HG02571 (cell line): ENCODE measurements at regions not wholly inside any gene's neighbourhood (a gene's known extent, or its start where the extent isn't known, plus 50 kb on each side); places are given as distances from the start of the nearest gene placed in this dataset.
"Not testable (repeated sequence)": the region's sequence is repeated elsewhere in the genome, so short reads cannot be mapped to it uniquely, and the experiment has no call there.

Experiments
- ATAC-seq: cut with Tn5 transposase; IDR thresholded peaks from one replicate; pipeline ENCODE4 v1.9.1; 2021; ENCODE audit warnings: mild to moderate bottlenecking, moderate library complexity; ENCODE audit not compliant: unreplicated experiment

DNA sequence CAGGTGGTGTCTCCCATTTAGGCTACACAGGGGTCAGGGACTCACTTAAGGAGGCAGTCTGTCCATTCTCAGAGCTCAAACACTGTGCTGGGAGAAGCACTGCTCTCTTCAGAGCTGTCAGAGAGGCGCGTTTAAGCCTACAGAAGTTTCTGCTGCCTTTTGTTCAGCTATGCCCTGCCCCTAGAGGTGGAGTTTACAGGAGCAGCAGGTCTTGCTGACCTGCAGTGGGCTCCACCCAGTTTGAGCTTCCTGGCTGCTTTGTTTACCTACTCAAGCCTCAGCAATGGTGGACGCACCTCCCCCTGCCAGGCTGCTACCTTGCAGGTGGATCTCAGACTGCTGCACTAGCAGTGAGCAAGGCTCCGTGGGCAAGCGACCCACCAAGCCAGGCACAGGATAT lies 260.1 kb downstream of the MEF2C start:
- ATAC-seq, result not testable (repeated sequence)

DNA sequence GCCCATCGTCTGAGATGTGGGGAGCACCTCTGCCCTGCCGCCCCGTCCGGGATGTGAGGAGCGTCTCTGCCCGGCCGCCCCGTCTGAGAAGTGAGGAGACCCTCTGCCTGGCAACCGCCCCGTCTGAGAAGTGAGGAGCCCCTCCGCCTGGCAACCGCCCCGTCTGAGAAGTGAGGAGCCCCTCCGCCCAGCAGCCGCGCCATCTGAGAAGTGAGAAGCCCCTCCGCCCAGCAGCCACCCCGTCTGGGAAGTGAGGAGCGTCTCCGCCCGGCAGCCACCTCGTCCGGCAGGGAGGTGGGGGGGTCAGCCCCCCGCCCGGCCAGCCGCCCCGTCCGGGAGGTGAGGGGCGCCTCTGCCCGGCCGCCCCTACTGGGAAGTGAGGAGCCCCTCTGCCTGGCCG lies 267.2 kb downstream of the MEF2C start:
- ATAC-seq, result not testable (repeated sequence)

DNA sequence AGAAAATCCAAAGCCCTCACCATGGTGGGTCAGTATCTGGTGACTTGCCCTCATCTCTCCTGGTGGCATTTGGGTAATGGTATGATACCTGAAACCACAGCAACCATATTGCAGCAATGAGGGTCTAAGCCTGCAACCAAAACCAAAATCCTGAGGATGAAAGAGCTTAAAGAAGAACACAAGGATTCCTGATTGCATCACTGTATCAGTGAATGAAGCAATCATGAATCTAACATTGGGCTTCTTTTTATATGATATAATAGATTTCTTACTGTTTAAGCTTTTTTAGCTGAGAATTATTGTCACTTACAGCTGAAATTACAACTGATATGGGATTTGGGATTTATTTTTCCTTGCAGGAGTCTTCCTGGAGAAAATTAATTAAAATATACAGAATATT lies 269.9 kb downstream of the MEF2C start:
- ATAC-seq, result no peak

DNA sequence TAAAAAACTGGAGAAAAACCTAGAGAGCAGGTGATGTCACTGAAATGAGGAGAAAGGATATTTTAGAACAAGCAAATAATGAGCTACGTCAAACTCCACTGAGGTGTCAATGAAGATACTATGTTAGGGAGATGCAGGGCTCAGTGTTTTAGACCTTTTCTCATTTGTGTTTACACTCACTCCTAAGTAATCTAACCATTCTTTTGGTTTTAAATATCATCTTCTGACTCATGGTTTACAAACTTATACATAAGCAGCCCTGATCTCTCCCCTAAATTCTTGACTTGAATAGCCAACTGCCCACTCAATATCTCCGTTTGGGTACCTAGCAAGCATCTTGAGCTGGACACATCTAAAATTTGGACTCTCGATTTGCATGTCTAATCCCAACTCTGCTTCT lies 272.4 kb downstream of the MEF2C start:
- ATAC-seq, result no peak

DNA sequence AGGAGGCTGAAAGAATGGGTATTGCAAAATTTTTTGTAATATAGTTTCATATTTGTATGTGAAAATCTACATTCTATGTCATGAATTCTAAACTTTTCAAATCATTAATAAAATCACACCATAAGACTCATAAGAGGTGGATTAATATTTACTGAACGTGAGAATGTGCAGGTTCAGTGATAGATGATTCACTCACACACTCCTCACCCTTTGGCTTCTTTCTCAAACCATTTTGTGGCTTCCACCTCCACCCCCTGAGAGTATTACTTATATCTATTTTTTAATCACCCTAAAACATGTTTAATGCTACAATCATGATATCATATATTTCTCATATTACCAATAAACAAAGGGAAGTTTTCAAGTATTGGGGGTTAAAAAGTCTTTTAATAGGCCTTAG lies 275.5 kb downstream of the MEF2C start:
- ATAC-seq, result no peak

DNA sequence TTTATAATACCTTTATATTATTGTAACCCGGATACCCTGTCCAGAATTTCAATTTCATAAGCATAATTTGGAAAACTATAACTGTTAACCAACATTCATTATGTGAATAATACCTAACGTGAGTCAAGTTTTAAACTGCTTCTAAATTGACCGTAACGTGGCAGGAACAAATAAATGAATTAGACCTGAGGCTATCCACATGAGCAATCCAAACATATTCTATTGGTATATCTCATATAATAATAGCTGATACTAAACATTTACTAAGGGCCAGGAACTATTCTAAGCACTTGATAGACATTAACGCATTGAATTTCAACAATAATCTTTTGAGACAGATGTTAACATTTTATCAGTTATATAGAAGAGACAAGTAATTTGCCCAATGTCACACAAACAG lies 276.4 kb downstream of the MEF2C start:
- ATAC-seq, result no peak

DNA sequence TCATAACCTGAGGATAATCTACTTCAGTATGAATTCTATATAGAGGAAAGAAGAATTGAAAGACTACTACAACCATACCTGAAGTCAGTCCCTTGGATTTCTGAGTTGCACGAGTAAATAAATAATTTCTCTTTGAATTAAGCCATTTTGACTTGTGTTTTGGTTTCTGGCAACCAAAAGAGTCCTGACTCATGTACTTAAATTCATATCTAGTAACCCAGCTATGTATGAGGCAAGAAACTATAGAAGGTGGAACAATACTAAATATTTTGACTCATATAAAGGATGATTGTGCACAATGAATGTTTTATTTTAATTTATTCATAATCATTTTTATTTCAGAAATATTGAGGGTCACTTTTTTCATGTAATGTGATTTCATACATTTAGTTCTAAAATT lies 276.8 kb downstream of the MEF2C start:
- no peak for ATAC-seq

DNA sequence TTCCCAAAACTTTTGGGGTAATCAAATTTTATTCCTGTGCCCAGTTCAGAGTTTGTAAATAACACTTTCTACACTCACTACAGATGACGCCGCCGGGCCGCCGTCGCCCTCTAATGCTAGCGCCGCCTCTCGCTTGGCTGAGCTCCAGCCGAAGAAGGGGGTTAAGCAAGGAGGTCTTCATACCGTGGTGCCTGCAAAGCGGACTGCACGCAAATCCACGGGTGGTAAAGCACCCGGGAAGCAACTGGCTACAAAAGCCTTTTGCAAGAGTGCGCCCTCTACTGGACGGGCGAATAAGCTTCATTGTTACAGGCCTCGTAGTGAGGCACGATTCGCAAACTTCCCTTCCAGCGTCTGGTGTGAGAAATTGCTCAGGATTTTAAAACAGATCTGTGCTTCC lies 280.4 kb downstream of the MEF2C start:
- ATAC-seq, result no peak

DNA sequence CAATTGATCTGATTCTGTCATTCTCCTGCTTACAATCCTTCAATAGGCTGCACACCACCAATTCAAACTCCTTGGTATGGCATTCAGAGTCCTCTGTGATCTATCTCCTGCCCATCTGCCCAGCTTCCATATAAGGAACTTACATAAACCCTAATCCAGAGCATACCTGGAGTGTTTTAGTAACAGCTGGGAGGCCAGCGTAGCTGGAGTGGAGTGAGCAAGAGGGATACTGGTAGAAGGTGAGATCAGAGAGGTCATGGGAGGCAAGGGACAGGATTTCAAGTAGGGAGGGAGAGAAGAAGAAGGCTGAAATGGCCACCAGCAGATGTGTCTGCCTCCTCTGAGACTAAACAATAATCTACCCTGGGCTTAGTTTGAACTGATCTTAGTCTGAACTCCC lies 288.5 kb downstream of the MEF2C start:
- ATAC-seq, result no peak

DNA sequence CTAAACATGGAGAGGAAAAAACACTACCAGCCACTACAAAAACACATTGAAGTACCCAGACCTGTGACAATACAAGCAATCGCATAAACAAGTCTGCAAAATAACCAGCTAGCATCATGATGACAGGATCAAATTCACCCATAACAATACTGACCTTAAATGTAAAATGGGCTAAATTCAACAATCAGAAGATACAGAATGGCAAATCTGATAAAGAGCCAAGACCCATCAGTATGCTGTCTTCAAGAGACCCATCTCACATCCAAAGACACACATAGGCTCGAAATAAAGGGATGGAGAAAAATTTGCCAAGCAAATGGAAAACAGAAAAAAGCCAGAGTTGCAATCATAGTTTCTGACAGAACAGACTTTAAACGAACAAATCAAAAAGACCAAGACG lies 294.4 kb downstream of the MEF2C start:
- no peak for ATAC-seq

DNA sequence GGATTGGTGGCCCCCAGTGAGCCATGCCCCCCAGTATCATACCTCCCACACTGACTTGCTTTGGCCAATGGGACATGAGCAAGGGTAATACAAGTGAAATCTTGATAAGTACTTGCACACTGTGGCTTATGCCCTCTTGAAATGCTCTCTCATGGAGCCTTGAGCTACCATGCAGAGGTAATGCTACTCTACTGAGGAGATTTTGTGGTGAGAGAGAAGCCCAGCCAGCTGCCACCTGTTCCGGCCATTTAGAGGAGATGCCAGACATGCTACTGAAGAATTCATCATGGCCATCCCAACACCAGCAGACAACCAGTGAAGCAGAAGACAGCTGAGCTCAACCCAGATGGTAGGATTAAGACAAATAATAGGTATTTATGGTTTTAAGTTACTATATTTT lies 299.5 kb downstream of the MEF2C start:
- no peak for ATAC-seq

DNA sequence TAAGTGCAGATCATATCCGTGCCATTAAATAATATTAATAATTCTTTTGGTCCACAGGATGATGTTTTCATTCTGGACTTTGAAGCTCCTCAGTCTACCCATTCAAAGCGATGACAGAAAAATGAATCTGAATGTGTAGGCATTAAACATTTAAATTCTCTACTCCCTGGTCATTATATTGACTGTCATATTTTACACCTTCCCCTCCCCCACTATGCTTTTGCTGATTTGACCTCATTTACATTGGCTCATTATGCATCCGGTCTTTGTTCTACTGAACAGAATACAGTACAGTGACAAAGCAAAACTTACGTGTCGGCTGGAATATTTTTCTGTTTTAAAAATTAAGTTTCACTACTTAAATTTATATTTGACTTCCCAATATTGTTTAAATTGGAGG lies 289.7 kb upstream of the TMEM161B start:
- no peak for ATAC-seq

DNA sequence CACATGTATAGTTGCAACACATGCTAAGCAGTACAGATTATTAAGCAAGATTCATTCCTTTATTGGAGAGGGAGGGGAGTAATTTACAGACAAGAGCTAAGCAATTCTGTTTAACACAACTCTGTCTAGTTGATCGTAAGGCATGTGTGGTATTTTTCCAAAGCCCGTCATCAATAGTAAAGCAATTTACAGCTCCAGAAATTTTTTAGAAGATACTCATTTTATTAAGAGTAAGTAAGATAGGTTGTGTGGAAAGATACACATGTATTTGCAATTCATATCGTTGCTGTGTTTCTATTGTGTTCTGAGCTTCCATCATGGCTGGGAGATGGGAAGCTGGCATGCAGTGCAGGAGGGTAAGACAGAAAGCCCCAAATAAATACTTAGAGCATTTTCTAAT lies 289.2 kb upstream of the TMEM161B start:
- no peak for ATAC-seq

DNA sequence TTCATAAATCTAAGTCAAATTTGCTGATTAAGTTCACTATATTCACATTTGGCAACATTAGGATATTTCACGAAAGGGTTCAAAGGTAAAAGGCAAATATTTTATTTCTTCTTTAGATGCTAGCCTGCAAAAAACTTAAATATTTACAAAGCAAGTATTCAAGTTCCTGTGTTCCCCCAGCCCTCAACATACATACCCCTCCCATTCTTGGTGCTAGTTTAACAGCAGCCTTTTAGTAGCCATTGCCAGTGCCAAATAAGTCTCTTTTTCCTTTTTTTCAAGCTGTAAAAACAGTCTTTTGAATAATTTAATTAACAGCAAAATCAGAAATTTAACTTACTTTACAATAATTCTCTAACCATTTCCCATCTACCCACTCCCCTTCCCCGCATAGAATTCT lies 288.5 kb upstream of the TMEM161B start:
- ATAC-seq, result no peak

DNA sequence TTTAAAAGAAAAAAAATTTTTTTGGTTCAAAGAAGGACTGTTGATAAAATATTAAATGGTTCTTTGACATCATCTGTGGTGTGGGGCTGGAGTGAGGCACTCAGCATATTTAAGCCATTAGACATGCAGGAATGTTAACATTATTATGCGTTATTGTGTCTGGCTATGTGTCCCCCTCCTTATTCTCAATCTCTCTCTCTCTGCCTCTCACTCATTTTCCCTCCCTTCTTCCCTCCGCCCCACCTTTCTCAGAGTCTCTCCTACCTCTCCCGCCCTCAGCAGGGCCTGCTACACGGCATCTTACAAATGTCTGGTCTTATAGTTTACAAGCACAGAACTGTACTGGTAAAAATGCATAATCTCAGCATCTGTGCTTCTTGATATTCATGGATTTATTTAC lies 287.8 kb upstream of the TMEM161B start:
- ATAC-seq, result no peak

DNA sequence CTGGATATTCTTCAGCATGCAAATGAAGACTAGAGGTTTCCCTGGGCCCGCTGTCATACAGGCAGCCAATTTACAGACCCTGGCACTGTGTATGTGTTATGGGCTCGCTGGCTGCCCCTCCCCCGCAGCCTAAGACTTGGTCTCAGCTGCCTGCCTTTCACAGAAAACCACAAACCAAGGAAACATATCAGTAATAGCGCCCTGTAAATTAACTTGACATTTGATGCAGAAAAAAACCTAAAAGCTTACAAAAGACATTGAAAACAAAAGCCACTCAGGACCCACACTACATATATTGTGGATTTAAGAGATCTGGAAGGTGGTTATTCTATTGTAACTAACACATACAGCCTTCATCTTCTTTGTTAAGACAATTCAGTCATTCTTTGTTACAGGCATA lies 287.0 kb upstream of the TMEM161B start:
- ATAC-seq, result no peak

DNA sequence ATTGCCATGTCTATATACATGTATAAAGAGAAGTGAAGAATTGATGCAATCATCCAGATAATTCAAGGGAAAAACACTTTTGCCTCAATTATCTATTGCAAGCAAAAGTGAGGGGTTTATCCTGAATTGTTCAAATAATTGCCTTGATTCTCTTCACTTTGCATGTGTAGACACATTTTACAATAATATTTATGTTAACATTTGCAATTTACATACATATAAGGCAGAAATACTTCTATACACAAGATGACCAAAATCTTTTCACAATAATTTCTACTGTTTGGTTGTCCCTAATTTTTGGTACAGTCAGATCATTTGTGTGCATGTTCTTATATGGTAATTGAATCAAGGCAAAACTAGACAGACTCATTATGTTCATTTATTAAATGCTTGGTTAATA lies 285.3 kb upstream of the TMEM161B start:
- ATAC-seq, result no peak

DNA sequence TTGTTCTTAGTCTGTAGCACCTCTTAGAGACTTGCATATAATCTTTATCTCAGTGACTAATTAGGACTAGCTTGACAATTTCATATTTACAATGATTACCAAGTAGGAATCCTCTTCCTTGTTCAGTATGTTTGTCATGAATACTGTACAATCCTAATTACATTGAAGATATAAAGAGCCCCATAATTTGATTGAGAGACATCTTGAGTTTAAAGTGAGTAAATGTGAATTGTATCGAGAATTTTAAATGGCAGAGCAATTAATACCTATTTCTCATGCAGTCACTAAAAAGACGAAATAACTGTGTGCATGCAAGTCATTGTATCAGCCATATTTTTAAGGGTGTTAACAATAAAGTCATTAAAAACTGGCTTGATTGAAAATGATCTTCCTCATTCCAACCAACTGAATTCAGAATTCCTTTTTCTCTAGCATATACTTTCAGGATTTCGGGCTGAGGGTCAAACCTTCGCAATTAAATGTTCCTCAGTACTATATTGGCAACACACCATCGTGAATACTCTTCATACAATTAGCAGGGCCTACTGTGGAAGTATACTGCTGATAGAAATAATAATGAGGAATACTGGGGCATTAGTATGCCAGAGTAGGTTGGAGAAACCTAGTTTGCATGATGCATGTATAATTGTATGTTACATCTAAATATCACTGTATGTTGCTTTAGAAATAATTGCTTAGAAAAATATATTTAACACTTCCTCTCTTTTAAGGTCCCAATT lies 284.7 kb upstream of the TMEM161B start:
- ATAC-seq, result no peak

DNA sequence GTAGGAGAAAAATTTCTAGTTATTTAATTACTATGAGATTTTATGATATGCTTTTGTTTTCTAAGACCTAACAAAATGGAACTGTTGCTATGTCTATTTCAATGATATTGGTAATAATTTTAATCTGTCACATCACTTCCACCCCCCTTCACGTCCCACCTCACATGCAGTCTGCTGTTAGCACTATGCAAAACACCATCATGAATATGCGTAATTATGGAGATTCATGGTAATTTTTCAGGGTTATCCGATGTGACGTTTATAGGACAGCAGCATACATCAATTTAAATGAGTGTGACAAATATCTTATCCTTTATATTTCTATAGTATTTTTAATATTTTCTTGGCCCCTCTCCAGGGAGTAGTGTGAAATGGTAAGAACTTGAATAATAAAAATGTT lies 283.8 kb upstream of the TMEM161B start:
- ATAC-seq, result no peak

DNA sequence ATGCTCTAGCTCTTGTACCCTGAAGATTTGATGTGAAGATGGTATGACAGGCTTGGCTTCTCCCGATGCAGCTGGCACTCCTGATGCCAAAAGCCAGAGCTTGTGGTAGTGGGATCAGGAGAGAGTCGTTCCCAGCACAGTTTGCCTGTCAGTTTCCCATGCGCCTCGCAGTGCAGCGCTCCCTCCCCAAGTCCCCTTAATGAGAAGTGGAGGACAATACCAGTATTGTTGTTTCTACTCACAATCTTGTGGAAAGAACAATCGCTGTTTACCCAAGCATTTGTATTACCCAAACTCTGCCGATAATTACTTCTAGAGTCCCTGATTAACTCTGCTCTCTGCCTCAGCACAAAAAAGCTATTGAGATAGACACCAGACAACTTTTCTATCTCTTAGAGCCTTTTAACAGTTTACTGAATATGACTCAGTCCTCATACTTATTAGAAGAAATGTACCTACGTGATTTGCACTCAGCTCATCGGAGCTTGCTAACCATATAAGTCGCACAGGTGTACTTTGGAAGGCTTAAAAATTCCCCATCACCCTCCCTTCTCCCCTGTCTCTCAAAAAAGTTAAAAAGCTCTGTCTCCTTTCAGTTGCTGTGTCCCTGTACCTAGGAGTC lies 283.2 kb upstream of the TMEM161B start:
- no peak for ATAC-seq

DNA sequence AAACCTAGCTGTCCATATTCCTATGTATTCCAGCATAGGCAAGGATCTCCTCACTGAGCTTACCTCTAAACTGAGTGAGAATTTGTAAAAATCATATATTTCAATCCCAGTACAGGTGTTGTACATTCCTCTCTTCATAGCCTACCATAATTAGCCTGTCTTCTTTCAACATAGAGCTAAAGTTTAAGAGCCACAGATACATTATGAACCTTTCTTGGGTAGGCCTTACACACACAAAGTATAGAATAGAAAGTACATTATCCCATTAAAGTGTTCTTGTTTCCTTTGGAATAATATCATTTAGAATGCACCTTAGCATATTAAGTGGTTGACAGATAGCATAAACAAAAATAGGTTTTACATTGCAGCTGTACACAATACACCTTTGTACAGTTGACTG lies 282.1 kb upstream of the TMEM161B start:
- ATAC-seq, result no peak

DNA sequence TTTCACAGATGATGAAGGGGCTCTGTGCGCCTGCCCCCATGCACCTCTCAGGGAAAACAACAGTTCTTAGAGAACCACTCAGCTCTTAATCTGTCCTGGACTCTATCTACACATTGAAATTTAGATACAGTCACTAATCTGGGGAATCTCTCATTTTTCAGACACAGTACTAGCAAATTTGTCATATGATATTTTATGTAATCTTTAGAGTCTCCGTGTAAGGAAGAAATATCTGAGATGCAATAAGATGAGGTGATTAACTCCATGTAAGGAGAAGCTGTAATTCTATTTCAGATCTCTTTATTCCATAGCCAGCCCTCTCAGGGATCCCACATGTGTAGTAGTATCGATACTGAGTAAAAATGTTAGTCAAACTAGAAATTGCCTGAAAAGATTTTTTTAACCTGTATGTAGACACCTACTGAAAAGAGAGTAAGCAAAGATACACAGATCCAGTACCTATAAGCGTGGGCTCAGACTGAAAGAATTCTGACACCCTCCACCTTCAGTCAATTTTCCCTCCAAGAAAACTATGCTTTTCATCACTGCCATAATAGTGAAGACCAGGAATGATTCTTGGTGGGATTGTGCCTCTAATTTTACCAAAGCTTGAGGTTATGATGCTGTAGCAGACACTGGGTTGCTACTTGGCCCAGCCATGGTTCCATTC lies 279.6 kb upstream of the TMEM161B start:
- ATAC-seq, result no peak
